GM12873 (cell line): ENCODE measurements at regions not wholly inside any gene's neighbourhood (a gene's known extent, or its start where the extent isn't known, plus 50 kb on each side); places are given as distances from the start of the nearest gene placed in this dataset.

Source experiments
- TF ChIP-seq, protein P1 (sequence below): IDR thresholded peaks from 2 replicates; pipeline ENCODE4 v1.5.1; 2012; ENCODE audit warnings: low read depth, mild to moderate bottlenecking, moderate library complexity, low read length, control low read depth; ENCODE audit not compliant: insufficient read depth; ENCODE audit errors: missing control alignments

DNA sequence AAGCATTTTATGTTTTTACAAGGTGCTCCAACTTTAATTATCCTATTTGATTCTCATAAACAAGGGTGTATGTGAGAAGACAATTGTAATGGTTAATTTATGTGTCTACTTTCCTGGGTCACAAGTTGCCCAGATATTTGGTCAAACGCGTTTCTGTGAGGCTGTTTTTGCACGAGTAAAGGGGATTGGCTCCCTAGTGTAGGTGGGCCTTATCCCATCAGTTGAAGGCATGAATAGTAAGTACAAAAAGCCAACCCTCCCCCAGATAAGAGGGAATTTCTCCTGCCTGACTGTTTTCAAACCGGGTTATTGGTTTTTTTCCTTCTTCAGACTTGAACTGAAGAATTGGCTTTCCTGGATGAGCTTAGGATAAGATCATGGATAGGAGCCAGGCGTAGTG is 224.0 kb upstream of the NCKAP5 start:
- TF ChIP-seq, protein P1, sequence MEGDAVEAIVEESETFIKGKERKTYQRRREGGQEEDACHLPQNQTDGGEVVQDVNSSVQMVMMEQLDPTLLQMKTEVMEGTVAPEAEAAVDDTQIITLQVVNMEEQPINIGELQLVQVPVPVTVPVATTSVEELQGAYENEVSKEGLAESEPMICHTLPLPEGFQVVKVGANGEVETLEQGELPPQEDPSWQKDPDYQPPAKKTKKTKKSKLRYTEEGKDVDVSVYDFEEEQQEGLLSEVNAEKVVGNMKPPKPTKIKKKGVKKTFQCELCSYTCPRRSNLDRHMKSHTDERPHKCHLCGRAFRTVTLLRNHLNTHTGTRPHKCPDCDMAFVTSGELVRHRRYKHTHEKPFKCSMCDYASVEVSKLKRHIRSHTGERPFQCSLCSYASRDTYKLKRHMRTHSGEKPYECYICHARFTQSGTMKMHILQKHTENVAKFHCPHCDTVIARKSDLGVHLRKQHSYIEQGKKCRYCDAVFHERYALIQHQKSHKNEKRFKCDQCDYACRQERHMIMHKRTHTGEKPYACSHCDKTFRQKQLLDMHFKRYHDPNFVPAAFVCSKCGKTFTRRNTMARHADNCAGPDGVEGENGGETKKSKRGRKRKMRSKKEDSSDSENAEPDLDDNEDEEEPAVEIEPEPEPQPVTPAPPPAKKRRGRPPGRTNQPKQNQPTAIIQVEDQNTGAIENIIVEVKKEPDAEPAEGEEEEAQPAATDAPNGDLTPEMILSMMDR = no peak

DNA sequence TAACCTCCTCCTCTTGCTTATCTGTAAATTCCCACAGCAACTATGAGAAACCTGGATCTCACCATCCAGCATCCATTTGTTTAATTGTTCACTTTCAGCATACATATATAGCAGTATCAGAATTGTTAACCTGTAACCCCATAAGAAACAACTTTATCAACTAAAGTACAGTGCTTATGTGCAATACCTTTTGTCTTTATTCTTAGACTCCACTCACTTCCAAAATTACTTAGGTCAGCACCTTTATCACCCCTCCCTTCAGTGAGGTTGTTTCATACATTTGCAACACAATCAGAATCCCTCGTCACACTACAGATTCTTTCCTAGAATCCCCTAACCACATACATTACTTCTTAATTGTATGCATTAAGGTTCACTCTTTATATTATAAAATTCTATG is 225.9 kb upstream of the NCKAP5 start:
- TF ChIP-seq, protein P1 = no peak

GRCh38 chr2:133801946-133802345 is 233.7 kb upstream of the NCKAP5 start:
- TF ChIP-seq, protein P1 = no peak

GRCh38 chr2:133802409-133803039 is 234.3 kb upstream of the NCKAP5 start:
- TF ChIP-seq, protein P1 = no peak

- TF ChIP-seq, protein P1 = no peak
Observed at GRCh38 chr2:133806564-133806963, 238.3 kb upstream of the NCKAP5 start.

DNA sequence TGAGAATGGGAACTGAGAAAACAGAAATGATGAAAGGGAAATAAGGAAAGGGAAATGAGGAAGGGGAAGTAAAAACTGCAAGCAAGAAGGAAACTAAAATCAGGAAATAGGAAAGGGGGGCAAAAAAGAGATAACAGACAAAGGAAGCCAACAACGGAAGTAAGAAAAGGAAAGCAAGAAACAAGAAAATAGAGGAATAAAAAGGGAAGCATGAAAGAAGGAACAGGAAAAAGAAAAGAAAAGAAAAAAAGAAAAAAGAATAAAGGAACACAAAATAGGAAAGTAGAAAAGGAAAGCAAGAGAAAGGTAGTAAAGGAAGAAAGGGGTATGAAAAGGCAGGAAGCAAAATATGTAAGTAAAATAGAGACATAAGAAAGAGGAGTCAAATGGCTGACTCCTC is 241.2 kb upstream of the NCKAP5 start:
- TF ChIP-seq, protein P1 = no peak

DNA sequence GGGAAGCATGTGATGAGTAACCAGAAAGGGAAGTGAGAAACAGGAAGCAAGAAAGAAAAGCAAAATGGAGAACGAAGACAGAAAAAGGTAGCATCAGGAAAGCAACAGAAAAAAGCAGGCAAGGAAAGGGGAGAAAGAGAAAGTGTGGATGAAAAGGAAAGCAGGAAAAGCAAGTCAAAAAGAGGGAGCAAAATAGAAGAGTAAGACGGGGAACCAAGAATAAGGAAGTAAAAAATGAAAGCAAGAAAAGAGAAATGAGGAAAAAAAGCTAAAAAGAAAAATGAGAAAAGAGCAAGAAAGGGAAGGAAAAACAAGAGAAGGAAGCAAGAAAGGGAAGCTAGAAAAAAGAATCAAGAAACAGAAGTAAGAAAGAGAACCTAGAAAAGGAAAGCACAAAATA is 242.3 kb upstream of the NCKAP5 start:
- TF ChIP-seq, protein P1 = no peak
